RWPE1 (cell line): ENCODE measurements at regions not wholly inside any gene's neighbourhood (a gene's known extent, or its start where the extent isn't known, plus 50 kb on each side); places are given as distances from the start of the nearest gene placed in this dataset.
"Not testable (repeated sequence)": the region's sequence is repeated elsewhere in the genome, so short reads cannot be mapped to it uniquely, and the experiment has no call there.

Source experiments
- CTCF ChIA-PET: fragments of 350-600 bp; sonication (Branson Sonifier 250); formaldehyde crosslinking; extraction: SDS; loops from one replicate; lab custom pipeline; 2021; lab: Yijun Ruan, JAX
- POLR2A ChIA-PET: fragments of 400-600 bp; formaldehyde crosslinking; extraction: SDS; loops from one replicate; lab custom pipeline; 2020; ENCODE audit warnings: antibody characterized with exemption; ENCODE audit not compliant: low non-redundant PET; lab: Yijun Ruan, JAX
- DNase-seq: peaks from one replicate; pipeline ENCODE4 v3.0.0; 2012; ENCODE audit warnings: low spot score
- H3K27ac ChIP-seq: fragments of 450-650 bp; 2 replicates; pipeline ENCODE4 v1.5.1; 2017
- CTCF ChIP-seq: fragments of 450-650 bp; conservative IDR thresholded peaks from 2 replicates; pipeline ENCODE4 v1.5.1; 2017; ENCODE audit warnings: low read depth, mild to moderate bottlenecking

- DNase-seq = no peak
Measured at GRCh38 chr5:12690361-12690760, 786.1 kb upstream of the CTNND2 start.

GRCh38 chr5:12683249-12683648 lies 779.0 kb upstream of the CTNND2 start:
- no peak overlapping the region for H3K27ac ChIP-seq
- no peak for TF ChIP-seq CTCF
- ChIA-PET CTCF (no interaction called here), POLR2A (no interaction called here)
- no peak for DNase-seq

More at GRCh38 chr5:12690361-12690760, 786.1 kb upstream of the CTNND2 start:
- H3K27ac ChIP-seq = no peak overlapping the region
- ChIA-PET POLR2A (no interaction called here), CTCF (no interaction called here)
- TF ChIP-seq CTCF = no peak

GRCh38 chr5:12679731-12680130 lies 775.5 kb upstream of the CTNND2 start:
- no peak overlapping the region for H3K27ac ChIP-seq
- DNase-seq = no peak
- CTCF ChIA-PET = no interaction called here
- no peak for TF ChIP-seq CTCF
- POLR2A ChIA-PET = no interaction called here

- no peak for DNase-seq
- POLR2A ChIA-PET = no interaction called here
- no peak for TF ChIP-seq CTCF
- CTCF ChIA-PET = no interaction called here
- H3K27ac ChIP-seq = no peak overlapping the region
Measured at GRCh38 chr5:12675959-12676358, 771.7 kb upstream of the CTNND2 start.

GRCh38 chr5:12672141-12672540 lies 767.9 kb upstream of the CTNND2 start:
- no peak for TF ChIP-seq CTCF
- CTCF ChIA-PET = interaction anchor here (0.6 kb wide), 1 partner anchor 1628 kb away, joined by 4 read pairs; no protein-coding TSS in a partner anchor
- no peak for DNase-seq

GRCh38 chr5:12669326-12669725 lies 765.1 kb upstream of the CTNND2 start:
- POLR2A ChIA-PET = no interaction called here
- TF ChIP-seq CTCF = no peak
- no peak for DNase-seq
- H3K27ac ChIP-seq = no peak overlapping the region
- CTCF ChIA-PET = no interaction called here

More at GRCh38 chr5:12672141-12672540, 767.9 kb upstream of the CTNND2 start:
- POLR2A ChIA-PET = no interaction called here
- no peak overlapping the region for H3K27ac ChIP-seq

GRCh38 chr5:12668564-12668963 lies 764.3 kb upstream of the CTNND2 start:
- H3K27ac ChIP-seq = no peak overlapping the region
- POLR2A ChIA-PET = no interaction called here
- TF ChIP-seq CTCF = no peak
- CTCF ChIA-PET = interaction anchor here (0.6 kb wide), 1 partner anchor 1146 kb away, joined by 6 read pairs; no protein-coding TSS in a partner anchor
- DNase-seq = no peak

GRCh38 chr5:12667818-12668217 lies 763.6 kb upstream of the CTNND2 start:
- POLR2A ChIA-PET, H3K27ac ChIP-seq, CTCF ChIA-PET, DNase-seq: not testable (repeated sequence)

- H3K27ac ChIP-seq, POLR2A ChIA-PET, CTCF ChIA-PET, DNase-seq: not testable (repeated sequence)
Measured at GRCh38 chr5:12665772-12666171, 761.5 kb upstream of the CTNND2 start.
